ENCODE measurements at regions not wholly inside any gene's neighbourhood (a gene's known extent, or its start where the extent isn't known, plus 50 kb on each side); places are given as distances from the start of the nearest gene placed in this dataset.
"Not testable (repeated sequence)": the region's sequence is repeated elsewhere in the genome, so short reads cannot be mapped to it uniquely, and the experiment has no call there.

- no peak for DNase-seq
These were observed 464.5 kb upstream of the RGS18 start for GRCh38 chr1:191693797-191694196.

- DNase-seq: peak in 1 of 5 experiments; percentile 10
These were observed 462.4 kb upstream of the RGS18 start for GRCh38 chr1:191695865-191696264.

GRCh38 chr1:191696354-191696753 lies 461.9 kb upstream of the RGS18 start:
- no peak for DNase-seq

- no peak for DNase-seq
These were observed 460.7 kb upstream of the RGS18 start for GRCh38 chr1:191697556-191697955.

- DNase-seq: no peak
These were observed 460.0 kb upstream of the RGS18 start for GRCh38 chr1:191698246-191698645.

- no peak for DNase-seq
These were observed 458.9 kb upstream of the RGS18 start for GRCh38 chr1:191699343-191699742.

GRCh38 chr1:191700922-191701321 lies 457.3 kb upstream of the RGS18 start:
- no peak for DNase-seq

- DNase-seq: no peak
These were observed 456.1 kb upstream of the RGS18 start for GRCh38 chr1:191702124-191702523.

- no peak for DNase-seq
These were observed 451.0 kb upstream of the RGS18 start for GRCh38 chr1:191707288-191707687.

- no peak for DNase-seq
These were observed 449.0 kb upstream of the RGS18 start for GRCh38 chr1:191709215-191709614.

- no peak for DNase-seq
These were observed 446.3 kb upstream of the RGS18 start for GRCh38 chr1:191711961-191712360.

GRCh38 chr1:191714845-191715244 lies 443.4 kb upstream of the RGS18 start:
- DNase-seq: no peak

GRCh38 chr1:191729742-191730141 lies 428.5 kb upstream of the RGS18 start:
- DNase-seq: no peak

GRCh38 chr1:191731608-191732302 lies 426.5 kb upstream of the RGS18 start:
- DNase-seq: not testable (repeated sequence)

- DNase-seq: no peak
These were observed 423.9 kb upstream of the RGS18 start for GRCh38 chr1:191734321-191734720.

GRCh38 chr1:191739544-191739943 lies 418.7 kb upstream of the RGS18 start:
- DNase-seq: no peak

- DNase-seq: no peak
These were observed 405.9 kb upstream of the RGS18 start for GRCh38 chr1:191752342-191752741.

- DNase-seq: no peak
These were observed 398.2 kb upstream of the RGS18 start for GRCh38 chr1:191760016-191760415.

- DNase-seq: no peak
These were observed 369.7 kb upstream of the RGS18 start for GRCh38 chr1:191788551-191788950.

GRCh38 chr1:191798178-191798577 lies 360.1 kb upstream of the RGS18 start:
- DNase-seq: no peak

- no peak for DNase-seq
These were observed 354.0 kb upstream of the RGS18 start for GRCh38 chr1:191804311-191804710.

GRCh38 chr1:191813593-191813992 lies 344.7 kb upstream of the RGS18 start:
- DNase-seq: not testable (repeated sequence)

- no peak for DNase-seq
These were observed 340.1 kb upstream of the RGS18 start for GRCh38 chr1:191818198-191818597.

- no peak for DNase-seq
These were observed 326.7 kb upstream of the RGS18 start for GRCh38 chr1:191831572-191831971.

- DNase-seq: no peak
These were observed 318.4 kb upstream of the RGS18 start for GRCh38 chr1:191839891-191840290.
